Tibial artery (tissue), 4 donors: ENCODE measurements at regions not wholly inside any gene's neighbourhood (a gene's known extent, or its start where the extent isn't known, plus 50 kb on each side); places are given as distances from the start of the nearest gene placed in this dataset.
"Not testable (repeated sequence)": the region's sequence is repeated elsewhere in the genome, so short reads cannot be mapped to it uniquely, and the experiment has no call there.

Experiments used
- DNase-seq, 2 donors: peaks; one replicate each; pipeline ENCODE4 v3.0.0-alpha.2; 2019
- H3K27ac ChIP-seq, 2 donors: fragments of 200-600 bp; sonication (generic) in 1 of 2; 1 replicate in 1 of 2; 2 replicates in 1 of 2; pipeline ENCODE4 v1.5.1; 2018 to 2019; ENCODE audit warnings: mild to moderate bottlenecking in 1 of 2
- H3K27me3 ChIP-seq, 2 donors: fragments of 200-600 bp; sonication (generic) in 1 of 2; one replicate each; pipeline versions ENCODE4 v1.5.1 to v1.6.0; 2016 to 2019
- H3K36me3 ChIP-seq, 3 donors: fragments of 200-600 bp; sonication (generic) in 2 of 3; one replicate each; pipeline ENCODE4 v1.5.1; 2016 to 2019; ENCODE audit warnings: mild to moderate bottlenecking in 2 of 3
- H3K4me1 ChIP-seq, 4 donors: fragments of 200-600 bp; sonication (generic) in 2 of 4; 1 replicate in 3 of 4; 2 replicates in 1 of 4; pipeline ENCODE4 v1.5.1; 2016 to 2019
- H3K4me3 ChIP-seq, 2 donors: fragments of 200-600 bp; sonication (generic) in 1 of 2; 1 replicate in 1 of 2; 2 replicates in 1 of 2; pipeline ENCODE4 v1.5.1; 2018 to 2019; ENCODE audit warnings: mild to moderate bottlenecking in 2 of 2
- H3K9me3 ChIP-seq, 3 donors: fragments of 200-600 bp; sonication (generic) in 1 of 3; one replicate each; pipeline ENCODE4 v1.5.1; 2016 to 2019
- CTCF ChIP-seq, 2 experiments: fragments of 200-600 bp in 1 of 2; fragments of 450-650 bp in 1 of 2; IDR thresholded peaks; one replicate each; pipeline ENCODE4 v1.5.1; 2017 to 2019; ENCODE audit warnings: antibody characterized with exemption in 2 of 2, mild to moderate bottlenecking in 1 of 2, moderate library complexity in 1 of 2
- intact Hi-C: fragments of 100-400 bp; cut with DNase I; formaldehyde crosslinking; loops from one replicate; pipeline ENCODE4 v1.15.0; 2023; ENCODE audit warnings: low total_unique reads

- intact Hi-C loops, result no loop called here
- no peaks in the 10 kb centered on the region for H3K4me1 ChIP-seq
- no peaks in the 10 kb centered on the region for H3K27me3 ChIP-seq
- TF ChIP-seq CTCF (IDR thresholded peaks at IDR 0.05), result no peak
- H3K36me3 ChIP-seq, result no peaks in the 10 kb centered on the region
- no peak overlapping the region for H3K4me3 ChIP-seq
- no peak overlapping the region for H3K27ac ChIP-seq
- DNase-seq, result no peak
- H3K9me3 ChIP-seq, result no peaks in the 10 kb centered on the region
These were observed 755.8 kb downstream of the PRIM2 start for GRCh38 chr6:58073263-58073662.

- H3K27ac ChIP-seq, H3K36me3 ChIP-seq, H3K9me3 ChIP-seq, H3K4me3 ChIP-seq, H3K27me3 ChIP-seq, DNase-seq, intact Hi-C loops, H3K4me1 ChIP-seq: not testable (repeated sequence)
These were observed 772.6 kb downstream of the PRIM2 start for GRCh38 chr6:58090067-58090466.

GRCh38 chr6:58097251-58097650 lies 779.8 kb downstream of the PRIM2 start:
- H3K4me1 ChIP-seq, H3K27ac ChIP-seq, DNase-seq, H3K4me3 ChIP-seq, H3K9me3 ChIP-seq, H3K27me3 ChIP-seq, intact Hi-C loops, H3K36me3 ChIP-seq: not testable (repeated sequence)

- Histone ChIP-seq H3K36me3 (no peaks in the 10 kb centered on the region), H3K27ac (no peak overlapping the region), H3K27me3 (no peaks in the 10 kb centered on the region), H3K9me3 (no peaks in the 10 kb centered on the region), H3K4me3 (no peak overlapping the region), H3K4me1 (no peaks in the 10 kb centered on the region)
- no peak for TF ChIP-seq CTCF (IDR thresholded peaks at IDR 0.05)
- no peak for DNase-seq
- intact Hi-C loops, result no loop called here
These were observed 796.5 kb downstream of the PRIM2 start for GRCh38 chr6:58113960-58114359.

- H3K4me1 ChIP-seq, H3K27ac ChIP-seq, H3K36me3 ChIP-seq, H3K4me3 ChIP-seq, H3K27me3 ChIP-seq, H3K9me3 ChIP-seq, intact Hi-C loops: not testable (repeated sequence)
- peak in 1 of 2 donors; percentile 55 for DNase-seq
These were observed 799.7 kb downstream of the PRIM2 start for GRCh38 chr6:58117162-58117561.

GRCh38 chr6:58121616-58122015 lies 804.2 kb downstream of the PRIM2 start:
- DNase-seq, H3K4me3 ChIP-seq, H3K27me3 ChIP-seq, intact Hi-C loops, H3K27ac ChIP-seq, H3K4me1 ChIP-seq, H3K9me3 ChIP-seq, H3K36me3 ChIP-seq: not testable (repeated sequence)

GRCh38 chr6:58123770-58124169 lies 806.3 kb downstream of the PRIM2 start:
- H3K4me1 ChIP-seq, DNase-seq, H3K27me3 ChIP-seq: not testable (repeated sequence)

GRCh38 chr6:58128549-58128948 lies 811.1 kb downstream of the PRIM2 start:
- intact Hi-C loops, H3K4me3 ChIP-seq, H3K4me1 ChIP-seq, H3K27me3 ChIP-seq, H3K9me3 ChIP-seq, H3K36me3 ChIP-seq, H3K27ac ChIP-seq, DNase-seq: not testable (repeated sequence)

More at GRCh38 chr6:58123770-58124169, 806.3 kb downstream of the PRIM2 start:
- H3K36me3 ChIP-seq, H3K4me3 ChIP-seq, H3K9me3 ChIP-seq, intact Hi-C loops, H3K27ac ChIP-seq: not testable (repeated sequence)

- H3K27me3 ChIP-seq, intact Hi-C loops, H3K27ac ChIP-seq, H3K36me3 ChIP-seq, DNase-seq, H3K4me3 ChIP-seq, H3K9me3 ChIP-seq, H3K4me1 ChIP-seq: not testable (repeated sequence)
These were observed 811.7 kb downstream of the PRIM2 start for GRCh38 chr6:58129098-58129497.

GRCh38 chr6:58139746-58140145 lies 822.3 kb downstream of the PRIM2 start:
- H3K9me3 ChIP-seq, intact Hi-C loops, DNase-seq, H3K4me1 ChIP-seq, H3K4me3 ChIP-seq, H3K27me3 ChIP-seq, H3K36me3 ChIP-seq, H3K27ac ChIP-seq: not testable (repeated sequence)

- H3K9me3 ChIP-seq, H3K27ac ChIP-seq, H3K27me3 ChIP-seq, DNase-seq, intact Hi-C loops, H3K4me3 ChIP-seq, H3K36me3 ChIP-seq, H3K4me1 ChIP-seq: not testable (repeated sequence)
These were observed 853.6 kb downstream of the PRIM2 start for GRCh38 chr6:58171025-58171424.

GRCh38 chr6:58181557-58182065 lies 864.2 kb downstream of the PRIM2 start:
- H3K4me1 ChIP-seq, intact Hi-C loops: not testable (repeated sequence)

GRCh38 chr6:58185300-58185699 lies 867.9 kb downstream of the PRIM2 start:
- intact Hi-C loops, H3K36me3 ChIP-seq, DNase-seq, H3K27me3 ChIP-seq, H3K4me1 ChIP-seq, H3K4me3 ChIP-seq, H3K9me3 ChIP-seq, H3K27ac ChIP-seq: not testable (repeated sequence)

More at GRCh38 chr6:58181557-58182065, 864.2 kb downstream of the PRIM2 start:
- H3K9me3 ChIP-seq, DNase-seq, H3K36me3 ChIP-seq, H3K27me3 ChIP-seq, H3K27ac ChIP-seq, H3K4me3 ChIP-seq: not testable (repeated sequence)
